CD4-positive, alpha-beta T cell treated with Interleukin-6 at 100 ng/mL for 8 hours (primary cell): ENCODE measurements at regions not wholly inside any gene's neighbourhood (a gene's known extent, or its start where the extent isn't known, plus 50 kb on each side); places are given as distances from the start of the nearest gene placed in this dataset.
"Not testable (repeated sequence)": the region's sequence is repeated elsewhere in the genome, so short reads cannot be mapped to it uniquely, and the experiment has no call there.

Source experiments
- DNase-seq: peaks from one replicate; pipeline ENCODE4 v3.0.0-alpha.2; 2020; ENCODE audit warnings: mixed read lengths, low spot score

DNA sequence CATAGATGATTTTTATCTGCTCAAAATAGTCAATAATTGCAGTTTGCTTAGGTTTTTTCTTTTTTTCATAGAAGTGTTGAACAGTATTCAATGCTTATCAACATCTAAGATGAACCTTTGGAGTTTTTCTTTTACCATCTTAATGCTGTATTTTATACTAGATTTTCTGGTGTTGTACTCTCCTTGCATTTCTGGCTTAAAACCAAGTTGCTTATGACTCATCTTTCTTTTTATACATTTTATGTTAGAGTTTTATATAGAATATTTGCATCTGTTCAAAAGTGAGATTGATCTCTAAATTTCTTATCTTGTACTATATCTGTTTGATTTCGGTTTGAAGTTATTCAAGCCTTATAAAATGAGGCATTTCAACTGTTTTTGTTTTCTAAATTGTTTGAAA, 232.5 kb downstream of the RFPL4B start:
- DNase-seq = no peak

GRCh38 chr6:112581015-112581414, 233.9 kb downstream of the RFPL4B start:
- no peak for DNase-seq

DNA sequence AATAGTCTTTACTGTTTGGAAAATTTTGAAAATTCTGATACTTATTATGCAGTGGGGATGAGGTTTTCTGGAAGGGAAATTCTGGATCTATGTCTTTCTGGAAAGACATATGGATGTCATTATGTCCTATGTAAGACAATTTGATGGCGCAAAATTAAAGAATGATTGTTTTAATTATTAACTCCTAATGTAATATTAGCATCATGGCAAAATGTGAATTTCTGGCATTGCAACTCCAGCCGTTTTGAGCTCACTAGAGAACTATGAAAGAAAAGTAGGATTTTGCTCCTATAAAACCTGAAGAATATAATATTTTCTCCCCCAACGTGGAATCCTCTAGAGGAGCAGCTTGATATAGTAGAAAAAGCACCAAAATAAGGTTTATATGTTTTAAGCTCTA, 243.2 kb downstream of the RFPL4B start:
- DNase-seq = no peak

GRCh38 chr6:112591329-112591728, 244.2 kb downstream of the RFPL4B start:
- DNase-seq = no peak

DNA sequence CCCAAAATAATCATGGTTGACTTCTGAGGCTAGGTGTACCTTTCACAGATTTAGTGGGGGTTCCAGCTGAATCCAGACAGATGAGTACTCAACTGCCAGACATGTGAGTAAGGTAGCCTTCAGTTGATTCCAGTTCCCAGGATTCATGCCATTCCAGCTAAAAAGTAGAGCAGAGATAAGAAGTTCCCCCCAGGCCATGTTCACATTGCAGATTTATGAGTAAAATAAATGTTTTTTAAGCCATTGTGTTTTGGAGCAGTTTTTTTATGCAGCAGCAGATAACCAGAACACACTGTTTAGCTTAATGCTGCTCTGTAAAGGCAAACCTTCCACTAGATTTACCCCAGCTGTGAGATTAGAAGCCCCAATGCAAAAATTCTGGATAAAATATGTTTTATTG, 245.0 kb downstream of the RFPL4B start:
- DNase-seq = no peak

DNA sequence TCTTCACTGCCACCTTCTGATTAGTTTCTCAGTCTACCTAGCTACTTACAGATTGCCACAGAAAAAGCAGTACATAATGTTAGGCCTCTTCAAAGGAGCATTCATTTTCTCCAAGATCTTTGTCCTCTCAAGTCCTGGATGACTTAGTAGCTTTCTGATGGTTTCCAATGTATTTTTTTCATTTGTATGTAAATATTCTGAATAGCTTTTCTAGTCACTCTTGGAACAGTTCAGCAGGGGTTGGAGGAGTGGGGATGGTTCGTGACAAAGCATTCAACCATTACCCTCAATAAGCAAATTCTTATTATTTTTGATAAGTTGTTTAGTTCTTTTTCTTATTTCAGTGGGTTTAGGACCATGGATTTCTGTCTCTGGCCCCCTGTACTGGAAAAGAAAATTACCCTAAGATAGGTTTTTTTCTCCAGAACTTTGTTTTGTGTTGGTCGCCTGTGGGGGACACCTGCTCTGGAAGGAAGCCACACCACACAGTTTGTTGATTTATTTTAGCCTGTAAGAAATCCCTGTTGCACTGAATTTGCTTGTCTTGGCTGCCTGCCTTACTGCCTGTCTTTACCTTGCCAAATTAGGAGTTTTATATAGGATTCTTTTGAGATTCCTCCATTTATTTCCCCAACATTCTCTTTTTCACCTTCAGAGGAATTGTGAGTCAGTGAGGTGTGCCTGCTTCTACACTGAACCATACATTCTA, 247.9 kb downstream of the RFPL4B start:
- no peak for DNase-seq

DNA sequence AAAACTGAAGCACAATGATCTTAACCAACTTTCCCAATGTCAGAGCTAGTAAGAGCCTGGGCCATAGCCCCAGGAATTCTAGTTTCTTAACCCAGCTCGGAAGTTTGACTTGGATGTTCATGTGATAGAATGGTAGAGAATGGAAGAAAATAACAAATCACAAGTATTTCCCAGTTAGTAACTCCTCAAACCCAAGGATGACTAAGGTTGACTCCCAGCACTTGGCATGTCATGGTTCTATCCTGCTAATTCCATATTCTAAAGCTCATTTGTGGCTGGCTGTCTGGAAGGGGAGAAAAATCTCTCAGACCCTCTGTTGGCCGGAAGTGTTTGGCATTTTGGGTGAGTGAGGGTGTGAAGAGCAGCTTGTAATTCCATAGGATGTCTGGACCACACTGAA, 248.7 kb downstream of the RFPL4B start:
- DNase-seq = no peak

DNA sequence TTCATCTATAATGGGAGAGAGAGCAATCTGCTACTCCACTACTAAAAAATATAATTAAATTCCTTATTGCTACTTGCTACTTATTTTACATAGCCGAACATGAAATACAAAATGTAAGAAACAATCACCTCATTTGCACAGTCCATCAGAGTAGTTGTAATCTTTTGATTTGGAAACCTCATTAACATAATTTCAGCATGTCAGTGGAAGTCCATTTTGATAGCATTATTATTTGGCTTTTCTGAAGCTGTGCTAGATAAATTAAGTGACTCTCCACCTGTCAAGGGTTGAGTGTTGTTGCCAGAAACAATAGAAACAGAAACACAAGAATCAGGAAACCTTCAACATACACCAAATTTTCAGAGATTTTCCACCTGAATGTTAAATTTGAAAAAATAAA, 250.0 kb downstream of the RFPL4B start:
- DNase-seq = no peak

- DNase-seq = no peak
Observed at GRCh38 chr6:112600168-112600567, 253.0 kb downstream of the RFPL4B start.

GRCh38 chr6:112603726-112604125, 256.6 kb downstream of the RFPL4B start:
- DNase-seq = no peak

DNA sequence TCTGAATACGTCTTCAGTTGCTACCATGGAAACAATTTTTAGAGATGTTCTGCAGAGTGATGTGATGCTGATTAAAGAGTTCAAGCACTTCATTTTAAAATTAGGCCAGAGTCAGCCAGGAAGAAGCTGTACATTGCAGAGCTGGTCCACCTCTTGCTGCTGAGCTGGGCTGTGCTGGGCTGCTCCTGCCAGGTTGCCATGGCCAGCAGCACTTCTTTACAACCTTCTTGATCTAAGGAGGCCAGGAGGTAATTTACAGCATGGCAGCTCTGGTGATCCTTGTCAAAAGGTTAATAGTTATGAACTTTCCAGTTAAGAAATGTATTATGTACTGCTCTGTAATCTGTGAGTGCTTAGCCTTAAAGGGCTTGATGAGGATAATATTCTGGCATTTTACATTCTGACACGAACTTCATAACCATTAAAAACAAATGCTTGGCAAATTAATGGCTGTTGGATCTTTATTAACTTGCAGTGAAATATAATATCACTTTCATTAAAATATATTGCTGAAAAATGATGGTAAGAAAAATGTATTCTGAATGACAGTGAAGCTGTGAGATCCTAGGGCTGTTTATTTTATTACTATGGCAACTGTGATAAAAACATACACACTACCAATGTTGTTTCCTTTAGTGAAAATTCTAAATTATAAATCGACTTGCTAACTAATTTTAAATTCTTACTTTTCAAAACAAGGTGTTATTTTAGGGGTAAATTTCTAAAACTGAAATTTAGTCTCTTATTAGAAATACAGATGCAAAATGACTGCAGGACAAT, 259.7 kb downstream of the RFPL4B start:
- no peak for DNase-seq

DNA sequence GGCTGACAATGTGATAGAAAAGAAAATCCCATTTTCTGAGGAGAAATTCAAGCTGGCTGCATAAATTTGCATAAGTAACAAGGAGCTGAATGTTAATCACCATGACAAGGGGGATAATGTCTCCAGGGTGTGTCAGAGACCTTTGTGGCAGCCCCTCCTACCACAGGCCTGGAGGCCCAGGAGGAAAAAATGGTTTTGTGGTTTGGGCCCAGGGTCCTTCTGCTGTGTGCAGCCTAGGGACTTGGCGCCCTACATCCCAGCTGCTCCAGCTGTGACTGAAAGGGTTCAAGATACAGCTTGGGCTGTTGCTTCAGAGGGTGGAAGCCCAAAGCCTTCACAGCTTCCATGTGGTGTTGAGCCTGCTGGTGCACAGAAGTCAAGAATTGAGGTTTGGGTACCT, 261.8 kb downstream of the RFPL4B start:
- not testable (repeated sequence) for DNase-seq

DNA sequence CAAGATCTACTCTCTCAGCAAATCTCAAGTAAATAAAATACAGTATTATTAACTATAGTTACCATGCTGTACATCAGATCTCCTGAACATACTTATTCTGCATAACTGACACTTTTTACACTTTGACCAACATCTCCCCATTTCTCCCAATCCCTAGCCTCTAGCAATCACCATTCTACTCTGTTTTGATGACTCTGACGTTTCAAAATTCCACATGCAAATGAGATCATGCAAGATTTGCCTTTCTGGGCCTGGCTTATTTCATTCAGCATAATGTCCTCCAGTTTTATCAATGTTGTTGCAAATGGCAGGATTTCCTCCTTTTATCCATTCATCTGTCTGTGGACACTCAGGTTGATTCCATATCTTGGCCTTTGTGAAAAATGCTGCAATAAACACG, 266.3 kb downstream of the RFPL4B start:
- DNase-seq = no peak

DNA sequence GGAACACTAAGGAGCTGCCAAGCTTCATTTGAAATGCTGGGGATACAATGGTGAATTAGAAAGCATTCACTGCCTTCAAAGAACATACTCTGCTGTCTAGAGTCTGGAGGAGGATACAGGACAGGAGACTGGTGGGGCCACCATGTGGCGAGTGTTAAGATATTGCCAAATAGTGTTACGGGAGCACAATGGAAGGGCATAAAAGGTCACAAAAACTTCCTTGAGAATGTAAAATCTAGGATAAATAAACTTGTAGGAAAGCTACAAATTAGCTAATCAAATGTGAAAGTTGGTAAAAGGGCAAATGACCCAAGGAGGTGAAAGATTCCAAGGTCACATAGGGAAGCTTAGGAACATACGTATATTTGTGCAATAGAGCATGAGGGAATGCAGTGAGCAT, 271.7 kb downstream of the RFPL4B start:
- DNase-seq = no peak

DNA sequence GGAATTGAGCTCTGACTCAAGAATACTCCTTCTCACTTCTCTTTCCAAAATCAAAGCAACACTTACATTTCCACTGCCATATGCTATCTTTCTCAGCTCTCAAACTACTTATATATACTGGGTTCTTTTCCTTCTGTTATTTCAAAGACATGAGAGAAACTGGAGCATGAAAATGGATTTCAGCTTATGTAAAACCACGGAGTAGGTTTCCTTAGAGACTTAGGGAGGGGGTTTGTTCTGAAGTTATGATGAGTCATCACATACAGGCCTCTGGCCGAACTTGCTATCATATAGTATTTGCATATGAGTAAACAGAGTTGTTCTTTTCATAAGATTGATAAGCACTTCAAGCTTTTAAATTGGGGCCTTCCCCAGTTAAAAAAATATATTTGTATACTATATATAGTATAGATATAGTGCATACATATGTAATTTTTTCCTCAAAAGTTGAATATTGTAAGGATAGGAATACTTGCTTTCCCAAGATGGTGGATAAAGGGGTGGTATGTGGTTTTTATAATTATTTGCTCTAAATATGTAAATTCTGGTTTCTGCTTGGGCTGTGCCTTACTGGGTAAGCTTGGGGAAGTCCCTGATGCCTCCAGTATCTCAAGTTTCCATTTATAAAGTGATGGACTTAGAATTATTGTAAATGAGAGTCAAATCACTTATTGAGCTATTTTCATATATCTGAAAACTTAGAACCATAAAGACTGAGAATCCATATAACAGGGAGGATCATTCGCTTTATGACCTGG, 273.9 kb downstream of the RFPL4B start:
- no peak for DNase-seq

DNA sequence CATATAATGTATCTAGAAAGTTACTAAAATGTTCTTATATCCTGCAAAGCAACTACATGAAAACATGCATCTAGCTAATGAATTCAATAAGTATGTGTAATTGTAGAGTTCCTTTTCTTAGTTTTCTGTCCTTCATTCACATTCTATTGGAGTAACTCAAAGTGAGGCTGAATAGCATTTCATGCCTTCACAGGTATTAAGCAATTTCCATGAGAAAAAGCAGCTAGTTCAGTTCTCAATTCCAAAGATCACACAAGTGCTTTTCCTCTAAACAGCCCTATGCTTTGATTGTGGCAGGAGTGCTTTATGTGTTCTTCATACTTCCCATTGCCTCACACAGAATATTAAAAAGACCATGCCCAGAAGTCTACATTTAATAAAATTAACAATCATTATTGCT, 274.9 kb downstream of the RFPL4B start:
- no peak for DNase-seq

GRCh38 chr6:112626468-112627082, 279.4 kb downstream of the RFPL4B start:
- no peak for DNase-seq

DNA sequence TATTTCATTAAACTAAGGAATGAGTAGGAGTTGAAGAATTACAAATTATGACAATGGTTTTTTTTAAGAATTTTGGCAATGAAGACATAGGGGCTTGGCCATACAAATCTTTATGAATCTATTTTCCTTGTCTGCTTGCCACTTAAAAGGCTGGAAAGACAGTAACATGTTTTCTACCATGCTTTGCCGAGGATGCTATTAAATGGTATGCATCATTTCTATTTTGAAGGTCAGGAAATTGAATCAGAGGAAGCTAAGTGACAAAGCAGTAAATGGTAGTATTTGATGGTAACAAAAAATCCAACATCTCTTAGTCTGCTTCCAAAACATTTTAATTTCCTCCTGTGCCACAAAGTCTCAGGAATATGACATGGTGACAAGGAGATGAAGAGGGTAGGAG, 287.2 kb downstream of the RFPL4B start:
- no peak for DNase-seq

DNA sequence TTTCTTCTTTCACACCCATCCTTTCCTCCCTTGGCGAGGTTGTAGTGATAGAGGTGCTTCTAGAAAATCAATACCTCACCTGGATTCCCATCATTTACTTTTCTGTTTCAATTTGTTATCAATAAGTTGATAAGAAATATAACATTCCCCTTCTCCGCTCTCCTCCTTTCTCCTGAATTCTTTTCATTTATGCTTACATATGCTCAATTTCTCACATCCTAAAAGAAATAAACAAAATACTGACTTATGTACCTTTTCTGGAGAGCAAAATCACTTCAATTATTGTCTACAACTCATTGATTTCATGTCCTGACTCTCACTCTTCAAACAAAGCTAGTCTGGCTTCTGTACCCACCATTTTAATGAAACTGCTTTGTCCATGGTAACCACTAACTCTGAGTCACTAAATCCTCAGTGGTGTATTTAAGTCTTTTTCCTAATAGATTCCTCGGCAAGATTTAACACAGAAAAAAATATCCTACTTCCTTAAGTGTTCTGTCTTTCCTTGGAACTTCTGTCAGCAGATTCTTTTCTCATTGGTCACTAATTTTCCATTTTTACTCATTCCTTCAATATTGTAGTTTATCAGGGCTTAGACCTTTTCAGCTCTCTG, 289.6 kb downstream of the RFPL4B start:
- no peak for DNase-seq

DNA sequence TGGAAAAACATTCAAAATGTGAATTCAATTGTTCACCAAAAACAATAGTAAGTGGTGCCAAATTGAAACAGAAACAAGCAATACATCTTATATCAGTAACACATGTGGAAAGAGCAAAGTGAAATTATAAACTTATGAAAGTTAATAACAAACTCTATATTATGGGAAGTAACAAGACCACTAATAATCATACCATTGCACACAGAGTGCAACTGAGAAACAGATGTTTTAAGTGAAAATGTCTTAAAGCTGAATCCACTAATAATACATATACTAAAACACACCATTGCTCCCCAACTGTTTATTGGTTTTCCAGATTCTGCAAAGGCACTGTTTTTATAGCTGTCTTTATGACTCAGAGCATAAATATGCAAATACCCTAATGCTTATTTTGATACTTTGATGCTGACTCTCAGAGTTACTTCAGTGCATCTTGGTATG, 292.3 kb downstream of the RFPL4B start:
- DNase-seq = no peak

- DNase-seq = no peak
Observed at GRCh38 chr6:112640891-112641290, 293.8 kb downstream of the RFPL4B start.

DNA sequence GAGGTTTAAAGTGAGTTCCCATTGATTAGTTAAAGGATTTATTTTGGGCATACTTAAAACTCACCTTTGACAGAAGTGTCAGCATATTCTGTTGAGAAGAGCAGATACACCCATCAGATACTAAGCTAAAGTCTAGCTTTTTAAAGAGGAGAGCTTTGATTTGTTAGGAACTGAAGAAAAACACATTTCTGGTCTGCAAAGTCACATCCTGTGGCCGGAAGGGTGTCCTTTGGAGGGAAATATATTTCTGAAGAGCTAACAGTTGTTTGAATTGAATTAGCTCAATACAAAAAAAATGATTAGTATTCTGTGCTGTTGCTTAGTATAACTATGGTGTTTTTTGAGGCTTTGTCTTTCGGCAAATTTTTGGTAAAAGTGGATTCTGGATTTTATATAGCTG, 302.7 kb downstream of the RFPL4B start:
- DNase-seq = no peak
